A549 (cell line): ENCODE measurements at regions not wholly inside any gene's neighbourhood (a gene's known extent, or its start where the extent isn't known, plus 50 kb on each side); places are given as distances from the start of the nearest gene placed in this dataset.

ENCODE experiments used
- ATAC-seq, 2 experiments: fragments of 200-7000 bp in 1 of 2; fragments of >200 bp in 1 of 2; cut with Nextera tagmentation in 1 of 2; cut with Tn5 transposase in 1 of 2; 3 replicates each; pipeline versions ENCODE4 v1.8.0 to v1.9.1; 2018 to 2020; ENCODE audit warnings: mild to moderate bottlenecking in 1 of 2, moderate library complexity in 1 of 2
- CTCF ChIA-PET: fragments of 300-600 bp; sonication (Branson Sonifier 250); formaldehyde crosslinking; extraction: SDS; loops from one replicate; lab custom pipeline; 2021; ENCODE audit warnings: antibody characterized with exemption, inconsistent platforms; lab: Yijun Ruan, JAX
- POLR2A ChIA-PET: fragments of 350-600 bp; formaldehyde crosslinking; extraction: SDS; loops from one replicate; lab custom pipeline; 2021; ENCODE audit warnings: antibody characterized with exemption, inconsistent platforms; lab: Yijun Ruan, JAX
- DNase-seq, 2 experiments: peaks; one replicate each; pipeline versions ENCODE4 v3.0.0 to v3.0.0-alpha.2; 2011 to 2016; ENCODE audit warnings: low read depth in 1 of 2, low spot score in 1 of 2
- FAIRE-seq: peaks from 2 replicates; lab custom pipeline; 2011; peaks lifted over from hg19 to GRCh38; lab: Jason Lieb, UNC
- H3K27ac ChIP-seq, 2 experiments: fragments of >200 bp; sonication (Bioruptor Twin); formaldehyde crosslinking; 3 replicates each; pipeline ENCODE4 v1.5.1; 2016 to 2017
- H3K4me1 ChIP-seq: fragments of >200 bp; sonication (Bioruptor Twin); formaldehyde crosslinking; 3 replicates; pipeline ENCODE4 v1.6.1; 2016
- H3K4me2 ChIP-seq: fragments of >200 bp; sonication (Bioruptor Twin); formaldehyde crosslinking; 3 replicates; pipeline ENCODE4 v1.6.1; 2016
- H3K4me3 ChIP-seq: fragments of >200 bp; sonication (Bioruptor Twin); formaldehyde crosslinking; 3 replicates; pipeline ENCODE4 v1.5.1; 2016
- H3K9me3 ChIP-seq: fragments of >200 bp; sonication (Bioruptor Twin); formaldehyde crosslinking; 3 replicates; pipeline ENCODE4 v1.6.1; 2016
- BHLHE40 ChIP-seq: IDR thresholded peaks from 2 replicates; pipeline ENCODE4 v1.6.1; 2012; ENCODE audit warnings: low read depth, low read length, inconsistent platforms
- CBX2 ChIP-seq: fragments of 200-600 bp; sonication (generic); IDR thresholded peaks from 2 replicates; pipeline ENCODE4 v1.6.1; 2016; ENCODE audit warnings: low read depth, mild to moderate bottlenecking, borderline replicate concordance
- CBX8 ChIP-seq: fragments of 200-600 bp; sonication (generic); IDR thresholded peaks from 2 replicates; pipeline ENCODE4 v1.6.1; 2016
- CEBPB ChIP-seq, 2 experiments: fragments of >200 bp in 1 of 2; sonication (Bioruptor Twin) in 1 of 2; formaldehyde crosslinking in 1 of 2; IDR thresholded peaks; 2 replicates each; pipeline ENCODE4 v1.6.1; 2012 to 2016
- CHD2 ChIP-seq: fragments of 150-350 bp; IDR thresholded peaks from 2 replicates; pipeline ENCODE4 v1.6.1; 2014; ENCODE audit warnings: low read length; ENCODE audit not compliant: partially characterized antibody
- EHF ChIP-seq: fragments of 250-450 bp; sonication (Bioruptor Pico); IDR thresholded peaks from 2 replicates; pipeline ENCODE4 v1.5.0; 2020; ENCODE audit warnings: mild to moderate bottlenecking
- EHMT2 ChIP-seq: fragments of 200-600 bp; sonication (generic); IDR thresholded peaks from 2 replicates; pipeline ENCODE4 v1.6.1; 2016; ENCODE audit warnings: antibody characterized with exemption, low read depth, mild to moderate bottlenecking, moderate library complexity
- FOSL2 ChIP-seq, 2 experiments: fragments of 450-650 bp in 1 of 2; fragments of >200 bp in 1 of 2; sonication (Bioruptor Twin) in 1 of 2; formaldehyde crosslinking; IDR thresholded peaks; 2 replicates each; pipeline versions ENCODE4 v1.5.0 to v1.6.1; 2016 to 2020; ENCODE audit warnings: mild to moderate bottlenecking in 1 of 2, moderate library complexity in 1 of 2
- FOXS1 ChIP-seq: fragments of 250-450 bp; sonication (Bioruptor Pico); IDR thresholded peaks from 2 replicates; pipeline ENCODE4 v1.5.0; 2020; ENCODE audit warnings: mild to moderate bottlenecking, moderate library complexity
- HOXA7 ChIP-seq: fragments of 250-450 bp; sonication (Bioruptor Pico); IDR thresholded peaks from 2 replicates; pipeline ENCODE4 v1.5.0; 2020; ENCODE audit warnings: mild to moderate bottlenecking, moderate library complexity
- HOXB13 ChIP-seq: fragments of 250-450 bp; sonication (Bioruptor Pico); IDR thresholded peaks from 2 replicates; pipeline ENCODE4 v1.5.0; 2020; ENCODE audit warnings: low read depth, mild to moderate bottlenecking, moderate library complexity
- NFE2L2 ChIP-seq: fragments of 150-350 bp; conservative IDR thresholded peaks from 2 replicates; pipeline ENCODE4 v1.6.1; 2014; ENCODE audit warnings: low read length
- NR3C1 ChIP-seq: fragments of >200 bp; sonication (Bioruptor Twin); formaldehyde crosslinking; IDR thresholded peaks from 3 replicates; pipeline ENCODE4 v1.6.1; 2017
- PHF8 ChIP-seq: fragments of 200-600 bp; sonication (generic); IDR thresholded peaks from 2 replicates; pipeline ENCODE4 v1.6.1; 2016; ENCODE audit warnings: low read depth, mild to moderate bottlenecking, antibody characterized with exemption, moderate library complexity, borderline replicate concordance
- RCOR1 ChIP-seq: fragments of 150-350 bp; IDR thresholded peaks from 2 replicates; pipeline ENCODE4 v1.6.1; 2014; ENCODE audit warnings: antibody characterized with exemption, low read length, low read depth
- RNF2 ChIP-seq: fragments of 200-600 bp; sonication (generic); IDR thresholded peaks from 2 replicates; pipeline ENCODE4 v1.6.1; 2016; ENCODE audit warnings: low read depth, mild to moderate bottlenecking, antibody characterized with exemption, moderate library complexity, borderline replicate concordance
- SREBF2 ChIP-seq: fragments of 450-650 bp; IDR thresholded peaks from 2 replicates; pipeline ENCODE4 v1.6.1; 2014; ENCODE audit warnings: mild to moderate bottlenecking, moderate library complexity
- TP53 ChIP-seq: fragments of 250-450 bp; sonication (Bioruptor Pico); IDR thresholded peaks from 2 replicates; pipeline ENCODE4 v1.5.0; 2021; ENCODE audit warnings: mild to moderate bottlenecking, moderate library complexity
- ZC3H11A ChIP-seq: fragments of 450-650 bp; IDR thresholded peaks from 2 replicates; pipeline ENCODE4 v1.6.1; 2014; ENCODE audit warnings: antibody characterized with exemption, mild to moderate bottlenecking
- ZFP36 ChIP-seq: fragments of 450-650 bp; IDR thresholded peaks from 2 replicates; pipeline ENCODE4 v1.6.1; 2014; ENCODE audit warnings: borderline replicate concordance; ENCODE audit not compliant: partially characterized antibody
- ZNF302 ChIP-seq: fragments of 250-450 bp; sonication (Bioruptor Pico); IDR thresholded peaks from 2 replicates; pipeline ENCODE4 v1.9.0; 2021; ENCODE audit warnings: inconsistent platforms, mild to moderate bottlenecking, moderate library complexity
- ZSCAN20 ChIP-seq: fragments of 250-450 bp; sonication (Bioruptor Pico); IDR thresholded peaks from 2 replicates; pipeline ENCODE4 v1.8.0; 2022; ENCODE audit warnings: mild to moderate bottlenecking, moderate library complexity
- WGBS: methylation state at CpG from one replicate; pipeline ENCODE4 v1.1.6; 2017; ENCODE audit errors: missing lambda C conversion rate; 5-methylcytosine and 5-hydroxymethylcytosine counted together
- TF ChIP-seq, protein P1 (sequence below): fragments of >200 bp; sonication (Bioruptor Twin); formaldehyde crosslinking; IDR thresholded peaks from 3 replicates; pipeline ENCODE4 v1.6.1; 2016
- TF ChIP-seq, protein P2 (sequence below): fragments of >200 bp; sonication (Bioruptor Twin); formaldehyde crosslinking; IDR thresholded peaks from 3 replicates; pipeline ENCODE4 v1.5.1; 2016
- TF ChIP-seq, protein P3 (sequence below): fragments of >200 bp; sonication (Bioruptor Twin); formaldehyde crosslinking; IDR thresholded peaks from 2 replicates; pipeline ENCODE4 v1.6.1; 2016
- TF ChIP-seq, protein P4 (sequence below): fragments of 450-650 bp; IDR thresholded peaks from 2 replicates; pipeline ENCODE4 v1.6.1; 2014; ENCODE audit warnings: antibody characterized with exemption
- TF ChIP-seq, protein P5 (sequence below): IDR thresholded peaks from 2 replicates; pipeline ENCODE4 v1.6.1; 2012; ENCODE audit warnings: low read depth, borderline replicate concordance

DNA sequence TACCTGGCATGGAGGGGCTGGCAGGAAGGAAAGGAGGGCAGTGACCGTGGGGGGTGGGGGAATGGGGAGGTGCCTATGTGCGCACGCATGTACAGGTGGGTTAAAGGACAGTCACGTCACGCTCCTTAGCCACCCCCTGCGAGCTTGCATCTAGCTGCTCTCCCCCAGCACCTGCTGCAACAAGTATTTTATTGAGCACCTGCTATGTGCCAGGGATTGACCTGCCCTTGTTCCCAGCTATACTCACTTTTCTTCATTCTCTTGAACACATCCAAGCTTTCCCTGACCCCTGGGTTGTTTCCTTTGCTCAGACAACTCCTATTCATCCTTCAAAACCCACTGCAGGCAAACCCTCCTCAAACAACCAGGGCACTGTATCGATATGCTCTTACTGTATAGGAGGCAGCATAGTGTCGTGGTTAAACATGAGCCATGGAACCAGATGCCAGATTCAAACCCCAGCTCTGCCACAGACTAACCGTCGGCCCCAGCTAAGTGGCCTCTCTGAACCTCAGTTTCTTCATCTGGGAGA, 155.2 kb upstream of the CIBAR2 start:
- FAIRE-seq (no peak), DNase-seq (no peak), ATAC-seq (no peak)
- ChIA-PET CTCF (interaction anchor here (0.6 to 7.9 kb wide), 8 partner anchors 8 to 152 kb away, joined by 3 to 49 read pairs (median 9); no protein-coding TSS in a partner anchor), POLR2A (no interaction called here)
- H3K9me3 ChIP-seq = no peaks in the 10 kb centered on the region
- no peak overlapping the region for H3K4me3 ChIP-seq
- H3K4me1 ChIP-seq = no peaks in the 10 kb centered on the region
- H3K4me2 ChIP-seq = no peak overlapping the region
- TF ChIP-seq CEBPB (IDR thresholded peaks at IDR 0.05) (no peak), TP53 (CRISPR knock-in tag) (no peak), CBX8 (no peak), ZSCAN20 (CRISPR knock-in tag) (no peak), EHMT2 (no peak), RNF2 (no peak), ZC3H11A (no peak), NFE2L2 (no peak), BHLHE40 (no peak), ZNF302 (CRISPR knock-in tag) (no peak), FOSL2 (IDR thresholded peaks at IDR 0.05) (no peak), FOSL2 (CRISPR knock-in tag; IDR thresholded peaks at IDR 0.05) (no peak), NR3C1 (no peak), CBX2 (no peak), HOXB13 (CRISPR knock-in tag) (no peak), HOXA7 (CRISPR knock-in tag) (no peak)
- TF ChIP-seq, protein P1, sequence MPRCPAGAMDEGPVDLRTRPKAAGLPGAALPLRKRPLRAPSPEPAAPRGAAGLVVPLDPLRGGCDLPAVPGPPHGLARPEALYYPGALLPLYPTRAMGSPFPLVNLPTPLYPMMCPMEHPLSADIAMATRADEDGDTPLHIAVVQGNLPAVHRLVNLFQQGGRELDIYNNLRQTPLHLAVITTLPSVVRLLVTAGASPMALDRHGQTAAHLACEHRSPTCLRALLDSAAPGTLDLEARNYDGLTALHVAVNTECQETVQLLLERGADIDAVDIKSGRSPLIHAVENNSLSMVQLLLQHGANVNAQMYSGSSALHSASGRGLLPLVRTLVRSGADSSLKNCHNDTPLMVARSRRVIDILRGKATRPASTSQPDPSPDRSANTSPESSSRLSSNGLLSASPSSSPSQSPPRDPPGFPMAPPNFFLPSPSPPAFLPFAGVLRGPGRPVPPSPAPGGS = no peak
- TF ChIP-seq, protein P2, sequence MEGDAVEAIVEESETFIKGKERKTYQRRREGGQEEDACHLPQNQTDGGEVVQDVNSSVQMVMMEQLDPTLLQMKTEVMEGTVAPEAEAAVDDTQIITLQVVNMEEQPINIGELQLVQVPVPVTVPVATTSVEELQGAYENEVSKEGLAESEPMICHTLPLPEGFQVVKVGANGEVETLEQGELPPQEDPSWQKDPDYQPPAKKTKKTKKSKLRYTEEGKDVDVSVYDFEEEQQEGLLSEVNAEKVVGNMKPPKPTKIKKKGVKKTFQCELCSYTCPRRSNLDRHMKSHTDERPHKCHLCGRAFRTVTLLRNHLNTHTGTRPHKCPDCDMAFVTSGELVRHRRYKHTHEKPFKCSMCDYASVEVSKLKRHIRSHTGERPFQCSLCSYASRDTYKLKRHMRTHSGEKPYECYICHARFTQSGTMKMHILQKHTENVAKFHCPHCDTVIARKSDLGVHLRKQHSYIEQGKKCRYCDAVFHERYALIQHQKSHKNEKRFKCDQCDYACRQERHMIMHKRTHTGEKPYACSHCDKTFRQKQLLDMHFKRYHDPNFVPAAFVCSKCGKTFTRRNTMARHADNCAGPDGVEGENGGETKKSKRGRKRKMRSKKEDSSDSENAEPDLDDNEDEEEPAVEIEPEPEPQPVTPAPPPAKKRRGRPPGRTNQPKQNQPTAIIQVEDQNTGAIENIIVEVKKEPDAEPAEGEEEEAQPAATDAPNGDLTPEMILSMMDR = no peak
- TF ChIP-seq, protein P3, sequence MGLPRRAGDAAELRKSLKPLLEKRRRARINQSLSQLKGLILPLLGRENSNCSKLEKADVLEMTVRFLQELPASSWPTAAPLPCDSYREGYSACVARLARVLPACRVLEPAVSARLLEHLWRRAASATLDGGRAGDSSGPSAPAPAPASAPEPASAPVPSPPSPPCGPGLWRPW = no peak
- H3K27ac ChIP-seq = no peak overlapping the region
- WGBS = 79% methylated on average over 9 of the region's 10 CpGs

DNA sequence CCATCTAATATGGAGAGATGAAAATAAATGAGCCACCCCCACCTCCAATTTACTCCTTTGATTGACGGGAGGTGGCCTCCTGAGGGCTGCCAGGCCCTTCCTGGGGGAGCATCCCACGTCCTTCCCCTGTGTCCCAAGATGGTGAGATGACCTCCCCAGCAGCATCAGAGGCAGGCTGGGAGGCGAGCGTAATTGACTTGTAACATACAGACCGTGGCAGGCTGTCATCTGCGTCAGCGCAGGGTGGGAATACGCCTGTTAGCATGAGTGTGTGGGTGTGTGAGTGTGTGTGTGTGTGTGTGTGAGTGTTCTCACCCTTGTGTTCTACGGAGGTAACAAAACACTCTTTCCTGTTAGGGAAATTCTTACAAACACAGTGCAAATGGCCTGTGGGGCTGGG, 156.9 kb upstream of the CIBAR2 start:
- FAIRE-seq = no peak
- ChIA-PET CTCF (interaction anchor here (1.0 to 3.6 kb wide), 2 partner anchors 17 to 154 kb away, joined by 3 to 17 read pairs; no protein-coding TSS in a partner anchor), POLR2A (no interaction called here)
- Histone ChIP-seq H3K27ac (no peak overlapping the region), H3K4me3 (no peak overlapping the region), H3K4me1 (no peaks in the 10 kb centered on the region), H3K9me3 (no peaks in the 10 kb centered on the region), H3K4me2 (no peak overlapping the region)
- ATAC-seq = no peak
- no peak for DNase-seq
- 86% methylated on average over 9 of the region's 9 CpGs for WGBS
- TF ChIP-seq ZC3H11A (no peak), EHF (CRISPR knock-in tag) (no peak), ZSCAN20 (CRISPR knock-in tag) (no peak), FOSL2 (IDR thresholded peaks at IDR 0.05) (no peak), FOSL2 (CRISPR knock-in tag; IDR thresholded peaks at IDR 0.05) (no peak), ZFP36 (no peak), RCOR1 (no peak), CHD2 (no peak), SREBF2 (no peak), NFE2L2 (no peak), HOXA7 (CRISPR knock-in tag) (no peak), FOXS1 (CRISPR knock-in tag) (no peak), PHF8 (no peak)
- TF ChIP-seq, protein P4, sequence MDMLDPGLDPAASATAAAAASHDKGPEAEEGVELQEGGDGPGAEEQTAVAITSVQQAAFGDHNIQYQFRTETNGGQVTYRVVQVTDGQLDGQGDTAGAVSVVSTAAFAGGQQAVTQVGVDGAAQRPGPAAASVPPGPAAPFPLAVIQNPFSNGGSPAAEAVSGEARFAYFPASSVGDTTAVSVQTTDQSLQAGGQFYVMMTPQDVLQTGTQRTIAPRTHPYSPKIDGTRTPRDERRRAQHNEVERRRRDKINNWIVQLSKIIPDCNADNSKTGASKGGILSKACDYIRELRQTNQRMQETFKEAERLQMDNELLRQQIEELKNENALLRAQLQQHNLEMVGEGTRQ = no peak
- TF ChIP-seq, protein P5, sequence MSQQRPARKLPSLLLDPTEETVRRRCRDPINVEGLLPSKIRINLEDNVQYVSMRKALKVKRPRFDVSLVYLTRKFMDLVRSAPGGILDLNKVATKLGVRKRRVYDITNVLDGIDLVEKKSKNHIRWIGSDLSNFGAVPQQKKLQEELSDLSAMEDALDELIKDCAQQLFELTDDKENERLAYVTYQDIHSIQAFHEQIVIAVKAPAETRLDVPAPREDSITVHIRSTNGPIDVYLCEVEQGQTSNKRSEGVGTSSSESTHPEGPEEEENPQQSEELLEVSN = no peak
